ENCODE measurements at regions not wholly inside any gene's neighbourhood (a gene's known extent, or its start where the extent isn't known, plus 50 kb on each side); places are given as distances from the start of the nearest gene placed in this dataset.
A peak's percentile ranks its signal among the peaks of the same experiment; 100 is the strongest.
"Not testable (repeated sequence)": the region's sequence is repeated elsewhere in the genome, so short reads cannot be mapped to it uniquely, and the experiment has no call there.

GRCh38 chr18:59800897-59801296 is 98.9 kb upstream of the PMAIP1 start:
- no peak for DNase-seq

GRCh38 chr18:59799383-59800015 is 100.3 kb upstream of the PMAIP1 start:
- DNase-seq = no peak

GRCh38 chr18:59795882-59796281 is 98.7 kb upstream of the CCBE1 start:
- DNase-seq = no peak

GRCh38 chr18:59792353-59792752 is 95.1 kb upstream of the CCBE1 start:
- no peak for DNase-seq

- DNase-seq = not testable (repeated sequence)
Measured at GRCh38 chr18:59790346-59790936, 93.2 kb upstream of the CCBE1 start.

GRCh38 chr18:59788791-59789106 is 91.5 kb upstream of the CCBE1 start:
- no peak for DNase-seq

GRCh38 chr18:59787998-59788790 is 91.0 kb upstream of the CCBE1 start:
- no peak for DNase-seq

- no peak for DNase-seq
Measured at GRCh38 chr18:59784694-59785093, 87.5 kb upstream of the CCBE1 start.

GRCh38 chr18:59783138-59783537 is 85.9 kb upstream of the CCBE1 start:
- peak in 1 of 2 experiments; percentile 20 for DNase-seq

- DNase-seq = no peak
Measured at GRCh38 chr18:59779979-59780378, 82.8 kb upstream of the CCBE1 start.

- no peak for DNase-seq
Measured at GRCh38 chr18:59778434-59778833, 81.2 kb upstream of the CCBE1 start.

GRCh38 chr18:59777636-59778035 is 80.4 kb upstream of the CCBE1 start:
- no peak for DNase-seq

- DNase-seq = no peak
Measured at GRCh38 chr18:59769129-59769865, 72.1 kb upstream of the CCBE1 start.

GRCh38 chr18:59768409-59768808 is 71.2 kb upstream of the CCBE1 start:
- no peak for DNase-seq

GRCh38 chr18:59767732-59768131 is 70.5 kb upstream of the CCBE1 start:
- no peak for DNase-seq

GRCh38 chr18:59765343-59765742 is 68.1 kb upstream of the CCBE1 start:
- DNase-seq = no peak

GRCh38 chr18:59764281-59764680 is 67.1 kb upstream of the CCBE1 start:
- DNase-seq = no peak

- DNase-seq = no peak
Measured at GRCh38 chr18:59763541-59764136, 66.4 kb upstream of the CCBE1 start.

- no peak for DNase-seq
Measured at GRCh38 chr18:59760619-59761600, 63.7 kb upstream of the CCBE1 start.

GRCh38 chr18:59760212-59760611 is 63.0 kb upstream of the CCBE1 start:
- DNase-seq = no peak

- no peak for DNase-seq
Measured at GRCh38 chr18:59758837-59759236, 61.6 kb upstream of the CCBE1 start.

GRCh38 chr18:59758106-59758505 is 60.9 kb upstream of the CCBE1 start:
- DNase-seq = no peak

All from NCI-H1930 (cell line).